SK-N-MC (cell line): ENCODE measurements at regions not wholly inside any gene's neighbourhood (a gene's known extent, or its start where the extent isn't known, plus 50 kb on each side); places are given as distances from the start of the nearest gene placed in this dataset.

Experiments used
- EZH2 ChIP-seq: fragments of 200-600 bp; sonication (generic); IDR thresholded peaks from one replicate; pipeline ENCODE4 v1.6.1; 2017; ENCODE audit warnings: antibody characterized with exemption
- POLR2AphosphoS5 ChIP-seq: IDR thresholded peaks from 2 replicates; pipeline ENCODE4 v1.6.1; 2012; ENCODE audit warnings: mild to moderate bottlenecking, low read depth, low read length, borderline replicate concordance

DNA sequence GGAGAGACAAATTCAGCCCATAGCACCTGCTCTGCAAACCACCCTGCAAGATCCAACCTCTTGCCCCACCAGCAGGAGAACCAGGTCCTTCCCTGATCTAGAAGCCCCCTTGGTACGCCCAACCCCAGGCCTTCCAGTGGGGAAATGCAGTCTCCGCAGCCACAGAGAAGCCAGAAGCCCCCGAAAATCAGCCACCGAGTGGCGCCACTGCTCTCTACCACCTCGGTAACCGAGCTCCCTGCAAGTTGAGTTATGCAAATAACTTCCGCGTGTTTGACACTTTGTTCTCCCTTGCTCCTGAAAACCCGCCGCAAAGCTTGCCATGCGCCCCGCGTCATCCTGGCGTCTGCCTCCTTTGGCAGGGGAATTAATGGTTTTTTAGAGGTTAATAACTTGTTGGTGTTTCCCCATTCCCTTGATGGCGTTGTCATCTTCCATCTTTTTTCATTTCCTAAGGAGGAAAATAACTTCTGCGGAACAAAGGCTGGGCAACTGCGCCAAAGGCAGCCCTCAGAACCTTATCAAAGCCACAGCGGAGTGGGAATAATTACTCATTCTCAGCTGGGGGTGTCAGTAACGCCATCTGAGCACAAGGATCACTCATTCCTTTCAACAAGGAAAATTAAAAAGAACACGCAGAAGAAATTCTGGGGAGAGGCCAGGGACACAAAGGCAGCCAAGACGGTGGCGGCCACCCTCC lies 60.4 kb downstream of the FZD10 start:
- TF ChIP-seq POLR2AphosphoS5 (no peak), EZH2 (no peak)
